T-helper 2 cell (primary cell): ENCODE measurements at regions not wholly inside any gene's neighbourhood (a gene's known extent, or its start where the extent isn't known, plus 50 kb on each side); places are given as distances from the start of the nearest gene placed in this dataset.
"Not testable (repeated sequence)": the region's sequence is repeated elsewhere in the genome, so short reads cannot be mapped to it uniquely, and the experiment has no call there.

Source experiments
- DNase-seq, 5 experiments: peaks; one replicate each; pipeline versions ENCODE4 v3.0.0 to v3.0.0-alpha.2; 2012 to 2022

DNA sequence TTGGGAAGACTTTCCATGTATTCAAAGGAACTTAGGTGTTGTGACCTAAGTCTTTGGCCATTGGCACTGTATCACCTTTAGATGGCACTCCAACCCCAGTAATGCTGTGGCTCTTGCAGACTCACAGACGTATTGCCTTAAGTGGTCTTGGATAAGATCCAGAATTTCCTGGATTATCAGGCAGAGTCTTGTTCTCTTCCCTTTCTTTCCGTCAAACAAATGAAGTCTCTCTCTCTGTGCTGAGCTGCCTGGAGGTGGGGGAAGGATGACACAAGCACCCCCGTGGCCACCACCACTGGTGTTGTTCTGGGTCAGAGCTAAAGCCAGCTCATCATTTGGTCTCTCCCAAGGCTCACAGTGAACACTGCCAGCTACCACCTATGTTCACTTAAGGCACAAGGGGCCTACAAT lies 789.9 kb upstream of the KIF2B start:
- peak in 1 of 5 experiments; percentile 9 for DNase-seq

DNA sequence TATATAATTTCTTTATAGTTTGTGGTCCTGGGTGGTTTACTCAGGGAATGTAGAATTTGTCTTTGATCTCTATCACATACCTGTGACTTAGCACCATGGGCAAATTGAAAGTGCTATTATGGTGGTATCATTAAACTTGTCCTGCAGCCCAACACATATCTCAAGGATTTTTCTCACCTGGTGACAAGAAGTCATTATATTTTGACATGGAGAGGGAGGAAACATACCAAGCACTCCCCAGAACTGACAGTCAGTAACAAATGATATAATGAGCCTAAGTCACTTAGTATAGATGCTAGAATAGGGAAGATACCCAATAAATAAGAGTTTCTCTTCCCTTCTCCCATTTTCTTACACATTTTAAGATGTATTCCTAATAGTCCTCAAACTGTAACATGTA lies 805.5 kb upstream of the KIF2B start:
- DNase-seq: no peak

DNA sequence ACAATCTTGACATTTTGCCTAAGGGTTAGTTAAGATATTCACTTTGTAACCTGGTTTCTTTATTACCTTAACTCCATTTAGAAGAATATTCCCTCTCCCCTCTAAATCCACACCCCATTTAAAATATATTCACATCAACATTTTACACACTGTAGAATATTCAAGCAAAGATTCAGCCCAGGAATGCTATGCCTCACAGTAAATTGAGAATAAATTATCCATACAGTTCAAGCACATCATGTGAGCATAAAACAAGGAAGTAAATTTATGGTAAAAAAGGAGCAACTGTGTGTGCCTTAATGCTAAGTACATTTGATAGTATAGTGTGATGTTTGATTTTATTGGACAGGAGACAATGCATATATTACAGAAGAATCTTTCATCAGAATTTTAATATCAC lies 806.6 kb upstream of the KIF2B start:
- DNase-seq: no peak

DNA sequence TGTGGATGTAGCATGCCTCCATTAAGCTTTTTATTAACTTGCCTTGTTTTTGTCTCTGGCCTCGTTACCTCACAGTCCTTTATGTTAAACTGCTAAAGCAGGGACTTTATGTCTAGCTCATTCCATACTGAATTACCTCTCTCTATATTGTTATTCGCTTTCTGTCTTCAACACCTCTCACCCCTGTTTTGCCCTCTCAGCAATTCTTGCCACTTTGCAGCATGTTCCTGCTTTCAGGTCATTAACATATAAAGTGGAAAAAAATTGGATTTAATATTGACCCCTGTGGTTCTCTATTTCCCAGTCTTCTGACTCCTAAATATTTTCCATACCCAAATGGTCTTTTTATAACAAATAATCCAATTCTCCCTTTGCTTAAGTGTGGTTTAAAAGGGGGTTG lies 810.4 kb upstream of the KIF2B start:
- DNase-seq: no peak

DNA sequence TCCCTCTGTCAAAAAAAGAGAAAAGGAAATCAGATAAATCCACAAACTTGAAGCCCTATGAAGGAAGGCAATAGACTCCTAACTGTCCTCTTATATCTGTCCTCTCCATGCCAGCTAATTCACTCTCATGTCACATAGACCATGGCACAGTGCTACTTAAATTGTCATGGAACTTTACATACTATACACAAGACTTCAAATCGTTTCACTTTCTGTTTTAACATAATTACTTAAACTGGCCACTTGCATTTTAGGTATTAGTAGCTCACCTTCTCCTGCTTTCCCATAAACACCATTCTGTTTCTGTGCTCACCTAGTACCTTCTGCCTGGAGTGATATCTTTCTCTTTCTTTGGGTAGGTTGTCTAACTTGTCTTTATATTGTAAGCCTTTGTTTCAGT lies 816.7 kb upstream of the KIF2B start:
- DNase-seq: no peak

DNA sequence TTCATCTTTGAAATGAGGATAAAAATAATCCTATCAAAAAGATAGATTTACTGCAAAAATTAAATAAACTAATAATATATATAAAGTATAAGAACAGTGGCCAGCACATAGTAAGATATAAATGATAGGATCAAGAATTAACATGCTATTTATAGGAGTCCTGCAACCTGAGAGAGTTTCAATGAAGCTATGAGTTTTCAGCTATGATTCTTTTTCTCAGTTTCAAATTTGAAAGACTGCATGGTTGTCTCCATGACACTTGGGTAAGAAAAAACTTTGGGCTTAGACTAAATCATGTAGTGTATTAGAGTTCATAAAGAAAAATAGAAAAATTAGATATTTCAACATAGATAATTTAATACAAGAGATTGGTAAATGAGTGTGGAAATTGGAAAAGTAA lies 817.8 kb upstream of the KIF2B start:
- DNase-seq: no peak

DNA sequence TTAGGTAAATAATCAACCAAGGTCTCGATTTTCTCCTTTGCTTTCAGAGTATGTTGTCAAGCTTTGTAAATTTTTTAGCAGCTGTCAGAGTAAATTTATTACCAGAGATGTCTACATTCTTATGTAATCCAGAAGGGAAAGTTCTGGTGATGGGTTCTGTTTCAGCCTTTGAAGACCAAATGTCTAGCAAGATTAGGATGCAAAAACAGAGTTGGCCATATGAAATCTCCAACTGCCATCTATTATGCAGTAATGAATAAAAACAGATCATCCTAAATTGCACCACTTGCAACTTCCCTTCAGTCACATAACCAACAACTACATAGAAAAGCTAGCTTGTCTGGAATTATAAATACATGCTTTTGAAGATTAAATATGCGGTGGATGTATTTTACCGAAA lies 826.8 kb upstream of the KIF2B start:
- no peak for DNase-seq

DNA sequence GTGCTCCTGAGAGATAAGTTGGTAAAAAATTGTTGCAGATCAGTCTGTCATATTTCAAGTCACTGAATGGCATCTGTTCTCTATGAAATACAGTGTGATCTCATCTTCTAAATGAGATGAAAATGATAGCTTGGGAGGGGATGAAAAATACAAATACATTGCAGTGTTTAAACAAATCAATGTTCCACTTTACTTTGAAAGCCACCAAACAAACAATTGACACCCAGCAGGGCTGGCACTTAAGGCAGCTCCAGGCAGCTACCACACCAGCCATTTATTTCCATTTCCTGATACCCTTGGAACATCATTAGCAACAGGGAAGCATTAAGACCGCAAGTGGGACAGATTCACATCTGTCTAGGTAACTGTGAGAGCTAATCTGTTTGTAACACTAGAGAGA lies 827.6 kb upstream of the KIF2B start:
- DNase-seq: no peak

DNA sequence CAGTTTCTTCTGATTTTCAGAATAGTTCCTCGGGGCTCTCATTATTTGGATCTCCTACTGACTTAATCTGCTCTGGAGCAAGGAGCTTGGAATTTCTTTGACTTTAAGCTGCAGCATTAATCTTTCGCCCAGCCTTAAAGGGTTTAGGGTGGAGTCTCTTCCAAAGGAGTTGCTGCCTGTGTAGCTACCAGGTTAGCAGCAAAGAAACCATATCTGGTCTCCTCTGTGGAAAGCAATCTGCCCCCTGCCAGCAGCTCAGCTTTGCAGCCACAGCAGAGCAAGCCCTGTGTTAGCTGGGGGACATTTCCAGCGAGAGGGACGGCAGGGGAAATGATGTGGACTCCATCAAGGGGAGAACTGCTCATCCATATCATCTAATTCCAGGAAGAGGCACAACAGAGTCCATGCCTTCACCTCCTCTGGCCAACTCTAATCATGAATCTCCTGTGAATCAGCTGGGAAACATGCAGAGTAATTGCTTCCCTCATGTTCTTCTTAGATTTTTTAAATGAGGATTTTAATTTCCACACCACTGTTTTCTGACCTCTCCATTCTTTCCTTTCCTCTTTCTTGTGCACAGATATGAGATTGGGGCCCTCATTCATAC lies 827.6 kb upstream of the CA10 start:
- no peak for DNase-seq

DNA sequence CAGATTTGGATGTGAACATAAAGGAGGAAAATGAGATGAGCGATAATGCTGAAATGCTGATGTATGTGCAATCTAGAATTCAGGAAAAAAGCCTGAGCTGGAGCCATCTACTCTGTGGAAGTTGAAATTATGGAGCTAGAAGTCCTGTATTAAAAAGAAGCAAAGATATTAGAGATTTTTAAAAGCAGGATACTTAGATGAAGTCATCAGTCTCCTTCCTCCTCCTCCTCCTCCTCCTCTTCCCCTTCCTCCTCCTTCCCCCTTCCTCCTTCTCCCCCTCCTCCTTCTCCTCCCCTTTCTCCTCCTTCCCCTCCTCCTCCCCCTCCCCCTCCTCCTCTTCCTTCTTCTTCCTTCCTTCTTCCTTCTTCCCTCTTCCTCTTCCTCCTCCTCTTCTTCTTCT lies 823.8 kb upstream of the CA10 start:
- DNase-seq: no peak

DNA sequence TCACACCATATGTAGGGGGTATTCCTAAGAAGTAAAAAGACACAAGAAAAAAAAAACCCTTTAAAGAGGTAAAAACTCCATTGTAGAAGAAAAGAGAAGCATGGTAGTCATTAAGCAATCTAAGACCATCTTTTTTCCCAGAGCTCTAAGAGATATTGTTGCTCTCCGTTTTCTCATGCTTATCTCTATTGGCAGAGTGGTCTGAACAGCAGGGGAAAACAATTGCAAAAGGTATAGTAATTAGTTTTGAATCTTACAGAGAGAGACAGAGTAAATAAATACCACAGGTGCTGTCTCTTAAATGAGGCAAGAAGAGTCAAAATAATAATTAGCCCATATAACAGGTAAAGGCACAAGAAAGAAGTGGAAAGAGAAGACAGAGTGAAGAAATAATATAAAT lies 821.4 kb upstream of the CA10 start:
- no peak for DNase-seq

DNA sequence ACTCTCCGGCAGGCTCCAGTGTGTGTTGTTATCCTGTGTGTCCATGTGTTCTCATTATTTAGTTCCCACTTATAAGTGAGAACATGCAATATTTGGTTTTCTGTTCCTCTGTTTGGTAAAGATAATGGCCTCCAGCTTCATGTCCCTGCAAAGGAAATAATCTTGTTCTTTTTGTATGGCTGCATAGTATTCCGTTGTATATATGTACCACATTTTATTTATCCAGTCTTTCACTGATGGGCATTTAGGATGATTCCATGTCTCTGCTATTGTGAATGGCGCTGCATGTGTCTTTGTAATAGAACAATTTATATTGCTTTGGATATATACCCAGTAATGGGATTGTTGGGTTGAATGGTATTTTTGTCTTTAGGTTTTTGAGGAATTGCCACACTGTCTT lies 807.3 kb upstream of the CA10 start:
- DNase-seq: no peak

DNA sequence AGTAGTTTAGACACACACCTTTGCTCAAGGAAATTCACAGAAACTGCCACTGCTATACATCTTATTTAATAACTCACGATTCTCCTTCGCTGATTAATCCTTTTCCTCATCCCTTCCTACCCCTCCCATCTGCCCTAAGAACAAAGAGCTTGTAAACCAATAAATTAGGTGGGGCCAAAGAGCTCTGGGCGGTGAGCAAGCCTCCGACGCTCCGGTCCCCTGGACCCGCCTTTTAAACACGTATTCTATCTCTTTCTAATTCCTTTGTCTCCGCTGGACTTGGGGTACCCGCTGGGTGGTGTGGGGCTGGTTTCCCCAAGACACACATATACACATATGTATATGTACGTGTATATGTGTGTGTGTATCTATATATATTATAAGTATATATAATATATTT lies 803.2 kb upstream of the CA10 start:
- not testable (repeated sequence) for DNase-seq

DNA sequence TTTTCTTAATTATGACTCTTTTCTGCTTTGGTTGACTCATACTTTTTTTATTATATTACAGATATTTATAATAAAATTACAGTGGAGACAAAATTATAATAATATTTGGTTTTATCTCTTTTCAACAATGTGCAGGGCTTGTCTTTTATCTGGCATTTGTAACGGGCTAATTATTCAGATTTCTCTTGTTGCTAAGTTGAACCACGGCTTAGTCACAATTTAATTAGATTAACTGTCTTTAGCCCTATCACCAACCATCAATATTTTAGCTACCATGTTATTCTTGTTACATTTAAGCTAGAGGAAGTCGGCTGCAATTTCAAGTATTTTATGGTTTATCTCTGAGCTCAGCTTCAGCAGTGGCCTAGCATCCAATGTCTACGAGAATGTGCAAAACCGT lies 798.9 kb upstream of the CA10 start:
- DNase-seq: no peak

DNA sequence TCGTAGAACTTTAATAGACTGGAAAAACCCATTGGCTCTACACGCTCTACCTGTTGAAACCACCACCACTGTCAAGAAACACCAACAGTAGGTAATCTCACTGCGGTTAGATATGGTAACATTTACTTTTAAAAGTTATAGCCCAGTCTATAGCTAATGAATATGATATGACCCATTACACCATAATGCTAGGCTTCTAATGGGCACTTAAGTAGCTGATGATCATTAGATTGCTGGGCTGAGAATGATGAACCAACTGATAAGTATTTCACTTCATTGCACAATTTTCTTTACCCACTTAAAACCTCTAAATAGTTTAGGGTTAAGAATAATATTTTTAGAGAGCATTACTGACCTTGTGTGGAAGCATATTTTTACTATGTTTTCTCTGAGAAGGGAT lies 788.9 kb upstream of the CA10 start:
- DNase-seq: no peak

DNA sequence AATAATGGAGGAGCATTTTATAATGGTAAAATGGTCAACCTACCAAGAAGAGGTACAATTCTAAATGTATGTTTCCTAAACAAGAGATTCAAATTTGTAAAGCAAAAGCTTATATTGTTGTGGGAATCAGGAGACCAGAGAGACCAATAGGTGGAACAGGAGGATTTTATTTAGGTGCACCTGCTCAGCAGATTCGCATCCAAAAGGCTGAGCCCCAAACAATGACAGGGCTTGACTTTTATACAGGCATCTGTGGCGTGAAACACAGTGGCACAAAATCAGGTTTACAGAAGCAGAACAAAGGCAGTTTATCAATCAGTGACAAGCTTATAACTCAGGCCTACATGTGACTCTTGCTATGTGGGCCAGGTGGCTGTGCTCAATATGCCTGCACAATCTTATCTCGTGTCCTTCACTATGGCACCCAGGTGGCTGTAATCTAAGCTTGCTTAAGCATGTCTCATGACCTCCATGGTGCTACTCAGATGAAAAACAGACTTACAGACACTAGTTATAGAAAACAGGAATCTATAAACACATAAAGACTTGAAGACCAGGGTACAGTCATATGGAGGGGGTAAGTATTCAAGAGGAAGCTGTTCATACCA lies 780.2 kb upstream of the CA10 start:
- no peak for DNase-seq

DNA sequence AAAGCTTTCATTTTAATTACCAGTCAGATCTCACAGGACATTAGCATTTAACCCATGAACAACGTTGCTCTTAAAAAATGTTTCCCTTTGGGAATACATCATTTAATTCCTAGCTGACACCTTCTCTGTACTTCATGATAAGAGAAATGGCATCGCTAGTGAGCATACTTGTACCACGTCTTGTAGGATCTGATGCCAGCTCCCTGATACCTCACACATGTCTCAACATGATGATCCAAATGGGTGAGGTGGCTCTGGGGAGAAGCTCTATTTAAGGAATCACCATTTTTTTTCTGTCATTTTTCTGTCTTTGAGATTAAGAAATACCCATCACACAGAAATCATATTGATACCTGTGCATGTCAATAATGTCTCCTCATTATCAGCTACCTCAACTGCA lies 772.1 kb upstream of the CA10 start:
- DNase-seq: no peak

DNA sequence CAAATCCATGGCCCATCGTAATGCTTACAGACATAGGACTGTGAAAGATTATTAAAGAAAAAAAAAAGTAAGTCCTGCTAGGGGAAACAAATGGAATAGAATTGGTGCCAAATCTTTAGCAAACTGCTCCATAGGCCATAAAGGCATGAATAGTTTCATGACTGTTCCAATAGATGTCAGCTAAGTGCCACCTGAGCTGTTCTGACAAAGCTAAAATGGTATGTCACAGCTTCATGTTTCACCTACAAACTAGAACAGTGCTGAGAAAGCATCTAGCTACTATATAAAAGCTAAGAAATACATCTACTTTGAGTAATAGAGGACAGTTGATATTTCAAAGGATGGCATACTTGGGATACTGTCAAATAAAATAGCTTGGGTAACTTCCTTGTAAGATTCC lies 771.6 kb upstream of the CA10 start:
- DNase-seq: no peak

DNA sequence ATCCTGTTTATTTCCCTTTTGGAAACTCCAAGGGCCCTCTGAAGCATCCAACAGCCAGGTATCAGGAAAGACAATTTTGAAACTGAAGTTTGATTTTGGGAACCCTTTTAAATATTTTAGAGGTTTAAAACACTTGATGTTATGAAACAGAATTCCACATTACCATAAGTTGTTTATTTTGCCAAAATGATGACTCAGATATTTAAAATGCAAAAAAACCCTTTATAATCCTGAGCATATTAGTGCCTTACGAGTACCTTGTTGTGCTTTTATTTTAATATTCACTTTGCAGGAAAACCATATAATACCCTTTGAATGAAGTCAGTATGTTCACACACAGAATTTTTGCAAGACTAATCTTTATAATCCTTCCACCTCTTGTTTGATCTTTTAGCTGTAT lies 765.1 kb upstream of the CA10 start:
- no peak for DNase-seq

DNA sequence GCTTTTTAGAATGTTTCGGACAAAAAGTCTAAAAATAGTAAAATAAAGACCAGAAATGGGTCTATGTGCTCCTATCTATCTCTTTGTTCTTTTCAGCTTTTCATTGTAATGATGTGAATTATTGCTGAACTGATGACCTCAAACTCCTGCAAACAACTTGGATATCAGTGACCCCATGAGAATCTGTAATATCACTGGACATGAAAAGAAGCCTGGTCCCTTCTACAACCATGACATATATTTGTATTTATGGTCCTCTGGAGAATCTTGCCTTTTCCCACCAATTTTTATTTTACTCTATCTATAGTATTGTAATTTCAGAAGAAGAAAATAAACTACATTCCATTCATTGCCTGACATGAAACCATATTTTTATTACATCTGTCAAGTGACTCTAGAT lies 740.7 kb upstream of the CA10 start:
- no peak for DNase-seq

DNA sequence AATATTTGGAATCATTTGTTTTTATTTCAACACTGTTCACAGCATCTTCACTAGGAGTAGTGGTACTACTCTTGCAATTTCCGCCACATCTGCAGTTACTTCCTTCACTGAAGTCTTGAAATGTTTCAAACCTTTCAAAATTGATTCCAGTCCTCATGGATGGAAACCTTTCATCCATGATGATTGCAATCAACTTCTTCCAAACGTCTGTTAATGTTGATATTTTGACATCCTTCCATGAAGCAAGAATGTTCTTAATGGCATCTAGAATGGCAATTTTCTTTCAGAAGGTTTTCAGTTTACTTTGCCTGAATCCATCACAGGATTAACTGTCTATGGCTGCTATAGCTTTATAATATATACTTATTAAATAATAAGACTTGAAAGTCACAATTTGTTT lies 736.8 kb upstream of the CA10 start:
- no peak for DNase-seq

DNA sequence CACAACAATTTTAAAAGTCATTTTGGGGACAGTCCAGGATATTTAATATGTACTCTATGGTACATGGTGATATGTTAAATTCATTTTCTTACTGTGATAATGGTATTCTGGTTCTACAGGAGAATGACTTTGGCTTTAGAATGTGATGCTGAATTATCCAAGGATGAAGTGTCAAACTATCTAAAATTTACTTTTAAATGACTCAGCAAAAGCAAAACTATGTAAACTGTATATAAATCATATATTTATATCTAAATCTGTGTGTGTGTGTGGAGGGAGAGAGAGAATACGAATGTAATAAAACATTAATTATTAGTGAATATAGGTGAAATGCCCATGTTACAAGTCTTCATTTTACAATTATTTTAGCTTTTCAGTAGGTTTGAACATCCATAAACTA lies 733.8 kb upstream of the CA10 start:
- no peak for DNase-seq

DNA sequence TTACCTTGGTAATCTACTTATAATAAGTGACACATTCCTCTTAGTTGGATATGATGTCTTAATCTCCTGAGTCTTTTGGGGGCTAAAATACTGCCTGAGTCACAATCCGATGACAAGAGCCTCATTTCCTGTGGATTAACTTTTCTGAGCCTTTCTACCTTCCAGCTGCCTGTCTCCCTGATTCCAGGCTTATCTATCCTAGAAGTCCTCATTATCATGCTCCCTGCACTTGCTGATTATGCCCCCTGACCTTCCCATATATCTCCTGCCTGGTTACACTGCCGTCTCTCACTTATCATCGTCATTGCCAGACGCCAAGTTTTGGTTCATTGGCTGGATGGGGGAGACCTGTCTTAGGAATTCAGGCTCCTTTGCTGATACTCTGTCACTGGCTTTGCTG lies 727.4 kb upstream of the CA10 start:
- DNase-seq: no peak

DNA sequence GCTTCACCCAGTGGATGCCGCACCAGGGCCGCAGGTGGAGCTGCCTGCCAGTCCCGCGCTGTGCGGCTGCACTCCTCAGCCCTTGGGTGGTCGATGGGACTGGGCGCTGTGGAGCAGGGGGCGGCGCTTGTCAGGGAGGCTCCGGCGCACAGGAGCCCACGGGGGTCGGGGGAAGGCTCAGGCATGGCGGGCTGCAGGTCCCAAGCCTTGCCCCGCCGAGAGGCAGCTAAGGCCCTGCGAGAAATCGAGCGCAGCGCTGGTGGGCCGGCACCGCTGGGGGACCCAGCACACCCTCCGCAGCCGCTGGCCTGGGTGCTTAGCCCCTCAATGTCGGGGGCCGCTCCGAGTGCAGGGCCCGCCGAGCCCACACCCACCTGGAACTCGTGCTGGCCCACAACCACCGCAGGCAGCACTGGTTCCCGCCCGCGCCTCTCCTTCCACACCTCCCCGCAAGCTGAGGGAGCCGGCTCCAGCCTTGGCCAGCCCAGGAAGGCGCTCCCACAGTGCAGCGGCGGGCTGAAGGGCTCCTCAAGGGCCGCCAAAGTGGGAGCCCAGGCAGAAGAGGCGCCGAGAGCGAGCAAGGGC lies 725.5 kb upstream of the CA10 start:
- DNase-seq: not testable (repeated sequence)

DNA sequence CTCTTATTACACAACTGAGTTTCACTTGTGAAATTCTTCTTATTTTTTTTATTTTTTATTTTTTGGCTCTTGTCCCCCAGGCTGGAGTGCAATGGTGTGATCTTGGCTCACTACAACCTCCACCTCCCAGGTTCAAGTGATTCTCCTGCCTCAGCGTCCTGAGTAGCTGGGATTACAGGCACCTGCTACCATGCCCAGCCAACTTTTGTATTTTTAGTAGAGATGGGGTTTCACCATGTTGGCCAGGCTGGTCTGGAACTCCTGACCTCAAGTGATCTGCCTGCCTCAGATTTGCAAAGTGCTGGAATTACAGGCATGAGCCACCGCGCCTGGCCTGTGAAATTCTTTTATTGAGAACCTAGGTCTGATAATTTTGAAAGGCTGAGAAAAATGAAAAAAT lies 688.3 kb upstream of the CA10 start:
- DNase-seq: not testable (repeated sequence)
